ENCODE measurements at regions not wholly inside any gene's neighbourhood (a gene's known extent, or its start where the extent isn't known, plus 50 kb on each side); places are given as distances from the start of the nearest gene placed in this dataset.
"Not testable (repeated sequence)": the region's sequence is repeated elsewhere in the genome, so short reads cannot be mapped to it uniquely, and the experiment has no call there.

- no peak for DNase-seq (ENCODE audit: low spot score)
- ATAC-seq (ENCODE audit: low FRiP score), result no peak
- TF ChIP-seq CTCF (IDR thresholded peaks at IDR 0.05), result no peak
Measured at GRCh38 chr14:89697281-89698060, 257.1 kb downstream of the EFCAB11 start.

- DNase-seq (ENCODE audit: low spot score) (no peak), ATAC-seq (ENCODE audit: low FRiP score) (no peak)
- TF ChIP-seq CTCF (IDR thresholded peaks at IDR 0.05), result no peak
Measured at GRCh38 chr14:89695846-89696245, 258.7 kb downstream of the EFCAB11 start.

- no peak for TF ChIP-seq CTCF (IDR thresholded peaks at IDR 0.05)
- DNase-seq (ENCODE audit: low spot score), result no peak
- no peak for ATAC-seq (ENCODE audit: low FRiP score)
Measured at GRCh38 chr14:89690139-89690538, 264.4 kb downstream of the EFCAB11 start.

- ATAC-seq (ENCODE audit: low FRiP score); DNase-seq (ENCODE audit: low spot score): not testable (repeated sequence)
Measured at GRCh38 chr14:89689711-89690110, 264.8 kb downstream of the EFCAB11 start.

GRCh38 chr14:89688507-89689211 lies 265.9 kb downstream of the EFCAB11 start:
- DNase-seq (ENCODE audit: low spot score), result no peak
- no peak for TF ChIP-seq CTCF (IDR thresholded peaks at IDR 0.05)
- no peak for ATAC-seq (ENCODE audit: low FRiP score)

GRCh38 chr14:89687129-89687528 lies 267.4 kb downstream of the EFCAB11 start:
- not testable (repeated sequence) for DNase-seq (ENCODE audit: low spot score); ATAC-seq (ENCODE audit: low FRiP score)

GRCh38 chr14:89684139-89684538 lies 267.1 kb upstream of the FOXN3 start:
- no peak for TF ChIP-seq CTCF (IDR thresholded peaks at IDR 0.05)
- ATAC-seq (ENCODE audit: low FRiP score) (no peak), DNase-seq (ENCODE audit: low spot score) (no peak)
